Right atrium auricular region (tissue), 2 donors: ENCODE measurements at regions not wholly inside any gene's neighbourhood (a gene's known extent, or its start where the extent isn't known, plus 50 kb on each side); places are given as distances from the start of the nearest gene placed in this dataset.

Experiments used
- DNase-seq: peaks from one replicate; pipeline ENCODE4 v3.0.0-alpha.2; 2019; ENCODE audit warnings: low spot score
- H3K27ac ChIP-seq, 2 donors: fragments of 200-600 bp; sonication (generic); 1 replicate in 1 of 2; 2 replicates in 1 of 2; pipeline ENCODE4 v1.5.1; 2016 to 2019
- H3K27me3 ChIP-seq, 2 donors: fragments of 200-600 bp; sonication (generic); one replicate each; pipeline versions ENCODE4 v1.5.1 to v1.6.0; 2017 to 2019
- H3K36me3 ChIP-seq: fragments of 200-600 bp; sonication (generic); one replicate; pipeline ENCODE4 v1.5.1; 2016
- H3K4me1 ChIP-seq, 2 donors: fragments of 200-600 bp; sonication (generic); one replicate each; pipeline versions ENCODE4 v1.5.1 to v1.6.0; 2017 to 2019
- H3K4me3 ChIP-seq, 2 donors: fragments of 200-600 bp; sonication (generic); 1 replicate in 1 of 2; 2 replicates in 1 of 2; pipeline ENCODE4 v1.5.1; 2017 to 2019; ENCODE audit warnings: mild to moderate bottlenecking in 1 of 2, moderate library complexity in 1 of 2
- H3K9me3 ChIP-seq, 2 donors: fragments of 200-600 bp; sonication (generic); one replicate each; pipeline ENCODE4 v1.5.1; 2019
- TF ChIP-seq, protein P1 (sequence below), 2 donors: fragments of 200-600 bp; sonication (generic); IDR thresholded peaks; one replicate each; pipeline ENCODE4 v1.5.1; 2019; ENCODE audit warnings: antibody characterized with exemption in 2 of 2

GRCh38 chr18:61742565-61743429, 150.0 kb downstream of the RNF152 start:
- TF ChIP-seq, protein P1, sequence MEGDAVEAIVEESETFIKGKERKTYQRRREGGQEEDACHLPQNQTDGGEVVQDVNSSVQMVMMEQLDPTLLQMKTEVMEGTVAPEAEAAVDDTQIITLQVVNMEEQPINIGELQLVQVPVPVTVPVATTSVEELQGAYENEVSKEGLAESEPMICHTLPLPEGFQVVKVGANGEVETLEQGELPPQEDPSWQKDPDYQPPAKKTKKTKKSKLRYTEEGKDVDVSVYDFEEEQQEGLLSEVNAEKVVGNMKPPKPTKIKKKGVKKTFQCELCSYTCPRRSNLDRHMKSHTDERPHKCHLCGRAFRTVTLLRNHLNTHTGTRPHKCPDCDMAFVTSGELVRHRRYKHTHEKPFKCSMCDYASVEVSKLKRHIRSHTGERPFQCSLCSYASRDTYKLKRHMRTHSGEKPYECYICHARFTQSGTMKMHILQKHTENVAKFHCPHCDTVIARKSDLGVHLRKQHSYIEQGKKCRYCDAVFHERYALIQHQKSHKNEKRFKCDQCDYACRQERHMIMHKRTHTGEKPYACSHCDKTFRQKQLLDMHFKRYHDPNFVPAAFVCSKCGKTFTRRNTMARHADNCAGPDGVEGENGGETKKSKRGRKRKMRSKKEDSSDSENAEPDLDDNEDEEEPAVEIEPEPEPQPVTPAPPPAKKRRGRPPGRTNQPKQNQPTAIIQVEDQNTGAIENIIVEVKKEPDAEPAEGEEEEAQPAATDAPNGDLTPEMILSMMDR (IDR thresholded peaks at IDR 0.05), result peak in 1 of 2 donors; percentile 18
- Histone ChIP-seq H3K4me1 (peaks cover 0 to 26% of the 10 kb centered on the region in 2 donors), H3K27me3 (no peaks in the 10 kb centered on the region), H3K36me3 (no peaks in the 10 kb centered on the region), H3K27ac (peak overlapping the region; percentile 72 to 80), H3K4me3 (no peak overlapping the region), H3K9me3 (no peaks in the 10 kb centered on the region)
- DNase-seq, result no peak

DNA sequence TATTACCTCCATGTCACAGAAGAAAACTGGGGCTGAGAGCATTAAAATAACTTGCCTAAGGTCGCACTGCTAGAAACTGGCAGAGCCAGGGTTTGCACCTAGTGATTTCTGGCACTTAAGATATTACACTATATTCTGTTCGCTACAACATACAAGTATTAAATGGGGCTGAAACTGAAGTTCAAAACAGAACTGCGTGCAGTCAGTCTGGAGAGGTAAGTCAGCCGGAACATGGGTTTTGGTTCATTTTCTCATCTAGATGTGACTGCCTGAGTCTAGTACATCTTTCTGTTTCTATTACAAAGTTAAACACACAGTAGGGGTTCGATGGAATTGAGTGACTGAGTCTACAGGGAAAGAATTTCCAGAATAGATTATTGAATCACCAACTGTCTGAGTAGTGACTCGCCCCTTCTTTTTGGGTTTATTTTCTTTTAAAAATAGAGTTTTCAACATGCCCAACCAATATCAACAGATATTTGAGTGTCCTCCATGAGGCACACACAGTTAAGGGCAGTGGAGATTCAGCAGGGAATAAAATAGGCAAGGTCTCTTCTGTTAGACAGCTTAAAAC, 150.8 kb downstream of the RNF152 start:
- DNase-seq, result no peak
- Histone ChIP-seq H3K36me3 (no peaks in the 10 kb centered on the region), H3K9me3 (no peaks in the 10 kb centered on the region), H3K4me3 (no peak overlapping the region), H3K27me3 (no peaks in the 10 kb centered on the region), H3K27ac (peak overlapping the region; percentile 72 to 80), H3K4me1 (peaks cover 0 to 26% of the 10 kb centered on the region in 2 donors)
- TF ChIP-seq, protein P1 (IDR thresholded peaks at IDR 0.05), result no peak

GRCh38 chr18:61738488-61738887, 154.3 kb downstream of the RNF152 start:
- Histone ChIP-seq H3K9me3 (no peaks in the 10 kb centered on the region), H3K27ac (peak overlapping the region; percentile 80 to 83), H3K4me1 (peaks cover 0 to 28% of the 10 kb centered on the region in 2 donors), H3K4me3 (no peak overlapping the region), H3K36me3 (no peaks in the 10 kb centered on the region), H3K27me3 (no peaks in the 10 kb centered on the region)
- TF ChIP-seq, protein P1 (IDR thresholded peaks at IDR 0.05), result no peak
- DNase-seq, result no peak

DNA sequence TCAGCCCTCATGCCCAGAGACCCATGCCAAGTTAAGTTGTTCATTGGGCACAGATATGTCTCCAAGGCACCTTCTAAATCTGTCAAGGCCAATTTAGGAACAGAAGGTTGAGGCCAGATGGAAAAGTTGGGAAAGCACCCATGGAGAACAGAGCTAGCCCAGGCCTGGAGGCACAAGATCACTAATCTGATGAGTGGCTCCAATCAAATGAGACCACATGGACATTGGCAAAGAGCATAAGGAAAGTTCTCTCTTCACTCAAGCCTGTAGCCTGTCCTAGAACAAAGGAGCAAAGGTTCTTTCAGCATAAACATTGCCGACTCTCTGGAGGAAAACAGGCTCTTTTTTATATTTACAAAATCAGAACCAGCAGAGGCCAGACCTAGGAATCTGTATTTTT, 154.8 kb downstream of the RNF152 start:
- H3K4me3 ChIP-seq, result no peak overlapping the region
- TF ChIP-seq, protein P1 (IDR thresholded peaks at IDR 0.05), result no peak
- H3K36me3 ChIP-seq, result no peaks in the 10 kb centered on the region
- no peaks in the 10 kb centered on the region for H3K9me3 ChIP-seq
- H3K27ac ChIP-seq, result peak overlapping the region; percentile 80 to 83
- no peaks in the 10 kb centered on the region for H3K27me3 ChIP-seq
- no peak for DNase-seq
- peaks cover 0 to 26% of the 10 kb centered on the region in 2 donors for H3K4me1 ChIP-seq

DNA sequence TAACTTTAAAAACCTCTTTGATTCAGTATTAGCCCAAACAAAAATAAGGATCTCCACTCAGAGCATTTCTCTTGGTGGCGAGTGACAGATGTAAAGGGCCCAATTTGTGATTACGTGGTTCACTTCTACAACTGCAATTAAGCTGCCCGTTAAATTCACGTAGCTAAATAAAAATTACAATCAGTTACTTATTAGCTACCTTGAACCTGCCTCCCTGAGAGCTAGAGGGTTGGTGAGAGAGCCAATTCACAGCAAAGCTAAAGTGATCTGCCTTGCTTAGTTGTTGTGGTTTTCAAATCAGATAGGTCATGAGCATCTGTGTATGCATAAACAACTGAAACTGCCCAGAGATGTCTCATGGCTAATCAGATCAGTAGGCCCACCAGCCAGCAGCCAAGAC, 156.7 kb downstream of the RNF152 start:
- no peaks in the 10 kb centered on the region for H3K36me3 ChIP-seq
- peaks cover 0 to 30% of the 10 kb centered on the region in 2 donors for H3K4me1 ChIP-seq
- no peak overlapping the region for H3K4me3 ChIP-seq
- no peaks in the 10 kb centered on the region for H3K27me3 ChIP-seq
- H3K9me3 ChIP-seq, result no peaks in the 10 kb centered on the region
- TF ChIP-seq, protein P1 (IDR thresholded peaks at IDR 0.05), result no peak
- peak overlapping the region; percentile 11 to 80 for H3K27ac ChIP-seq
- no peak for DNase-seq
